Osteoblast (primary cell): ENCODE measurements at regions not wholly inside any gene's neighbourhood (a gene's known extent, or its start where the extent isn't known, plus 50 kb on each side); places are given as distances from the start of the nearest gene placed in this dataset.
"Not testable (repeated sequence)": the region's sequence is repeated elsewhere in the genome, so short reads cannot be mapped to it uniquely, and the experiment has no call there.

Source experiments
- DNase-seq: peaks from one replicate; pipeline ENCODE4 v3.0.0; 2011; ENCODE audit warnings: low spot score, mixed read lengths; ENCODE audit not compliant: insufficient read length; ENCODE audit errors: missing footprints
- H2AFZ ChIP-seq: 2 replicates; pipeline ENCODE4 v1.6.0; 2011; ENCODE audit warnings: mild to moderate bottlenecking, low read length
- H3K27ac ChIP-seq: 2 replicates; pipeline ENCODE4 v1.5.1; 2011; ENCODE audit warnings: mild to moderate bottlenecking, low read depth, low read length, moderate library complexity
- H3K27me3 ChIP-seq: 2 replicates; pipeline ENCODE4 v1.6.0; 2012; ENCODE audit warnings: mild to moderate bottlenecking, control low read depth, inconsistent platforms, low read length, moderate library complexity; ENCODE audit not compliant: insufficient read depth
- H3K36me3 ChIP-seq: 2 replicates; pipeline ENCODE4 v1.5.1; 2011; ENCODE audit warnings: mild to moderate bottlenecking, low read length, control low read depth, moderate library complexity; ENCODE audit not compliant: insufficient read depth
- H3K4me1 ChIP-seq: 2 replicates; pipeline ENCODE4 v1.5.1; 2011; ENCODE audit warnings: mild to moderate bottlenecking, low read length, control low read depth, moderate library complexity; ENCODE audit not compliant: insufficient read depth
- H3K4me2 ChIP-seq: 2 replicates; pipeline ENCODE4 v1.6.0; 2011; ENCODE audit warnings: mild to moderate bottlenecking, low read length; ENCODE audit not compliant: insufficient read depth
- H3K4me3 ChIP-seq: fragments of 200-600 bp; sonication (generic); 3 replicates; pipeline ENCODE4 v1.5.1; 2012; ENCODE audit warnings: mild to moderate bottlenecking, low read length, inconsistent platforms; ENCODE audit not compliant: insufficient read depth
- H3K79me2 ChIP-seq: 2 replicates; pipeline ENCODE4 v1.6.0; 2012; ENCODE audit warnings: mild to moderate bottlenecking, low read length, control low read depth, inconsistent platforms; ENCODE audit not compliant: insufficient read depth
- H3K9me3 ChIP-seq: 2 replicates; pipeline ENCODE4 v1.5.1; 2011; ENCODE audit warnings: low read depth, low read length, control low read depth
- H4K20me1 ChIP-seq: 2 replicates; pipeline ENCODE4 v1.6.0; 2012; ENCODE audit warnings: mild to moderate bottlenecking, low read length, control low read depth; ENCODE audit not compliant: insufficient read depth
- TF ChIP-seq, protein P1 (sequence below): IDR thresholded peaks from 2 replicates; pipeline ENCODE4 v1.5.1; 2011; ENCODE audit warnings: mild to moderate bottlenecking, low read depth, low read length, moderate library complexity; ENCODE audit errors: extremely low read depth

DNA sequence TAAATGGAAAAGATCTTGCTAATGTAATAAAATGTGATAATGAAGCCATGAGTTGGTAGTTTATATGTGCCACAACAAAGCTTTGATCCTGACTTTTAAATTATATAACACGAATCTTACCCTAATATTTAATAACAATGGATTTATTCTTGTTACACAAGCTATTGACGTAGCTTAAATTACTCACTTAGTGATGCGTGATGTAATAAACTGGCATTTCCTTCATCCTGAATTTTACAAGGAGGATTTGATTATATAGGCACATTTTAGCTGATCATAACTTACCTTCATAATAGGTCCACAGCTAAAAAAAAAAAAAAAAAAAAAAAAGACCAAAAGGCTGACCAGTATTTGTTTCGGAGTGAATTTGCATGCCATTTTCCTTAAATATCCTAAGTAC lies 76.2 kb upstream of the IVNS1ABP start:
- no peak for DNase-seq
- no peak overlapping the region for H3K27ac ChIP-seq
- H3K79me2 ChIP-seq, result no peaks in the 10 kb centered on the region
- no peaks in the 10 kb centered on the region for H3K27me3 ChIP-seq
- H3K4me1 ChIP-seq, result no peaks in the 10 kb centered on the region
- H2AFZ ChIP-seq, result no peak overlapping the region
- H4K20me1 ChIP-seq, result no peaks in the 10 kb centered on the region
- TF ChIP-seq, protein P1, sequence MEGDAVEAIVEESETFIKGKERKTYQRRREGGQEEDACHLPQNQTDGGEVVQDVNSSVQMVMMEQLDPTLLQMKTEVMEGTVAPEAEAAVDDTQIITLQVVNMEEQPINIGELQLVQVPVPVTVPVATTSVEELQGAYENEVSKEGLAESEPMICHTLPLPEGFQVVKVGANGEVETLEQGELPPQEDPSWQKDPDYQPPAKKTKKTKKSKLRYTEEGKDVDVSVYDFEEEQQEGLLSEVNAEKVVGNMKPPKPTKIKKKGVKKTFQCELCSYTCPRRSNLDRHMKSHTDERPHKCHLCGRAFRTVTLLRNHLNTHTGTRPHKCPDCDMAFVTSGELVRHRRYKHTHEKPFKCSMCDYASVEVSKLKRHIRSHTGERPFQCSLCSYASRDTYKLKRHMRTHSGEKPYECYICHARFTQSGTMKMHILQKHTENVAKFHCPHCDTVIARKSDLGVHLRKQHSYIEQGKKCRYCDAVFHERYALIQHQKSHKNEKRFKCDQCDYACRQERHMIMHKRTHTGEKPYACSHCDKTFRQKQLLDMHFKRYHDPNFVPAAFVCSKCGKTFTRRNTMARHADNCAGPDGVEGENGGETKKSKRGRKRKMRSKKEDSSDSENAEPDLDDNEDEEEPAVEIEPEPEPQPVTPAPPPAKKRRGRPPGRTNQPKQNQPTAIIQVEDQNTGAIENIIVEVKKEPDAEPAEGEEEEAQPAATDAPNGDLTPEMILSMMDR, result no peak
- no peaks in the 10 kb centered on the region for H3K9me3 ChIP-seq
- H3K4me2 ChIP-seq, result no peak overlapping the region
- no peak overlapping the region for H3K4me3 ChIP-seq
- H3K36me3 ChIP-seq, result no peaks in the 10 kb centered on the region

DNA sequence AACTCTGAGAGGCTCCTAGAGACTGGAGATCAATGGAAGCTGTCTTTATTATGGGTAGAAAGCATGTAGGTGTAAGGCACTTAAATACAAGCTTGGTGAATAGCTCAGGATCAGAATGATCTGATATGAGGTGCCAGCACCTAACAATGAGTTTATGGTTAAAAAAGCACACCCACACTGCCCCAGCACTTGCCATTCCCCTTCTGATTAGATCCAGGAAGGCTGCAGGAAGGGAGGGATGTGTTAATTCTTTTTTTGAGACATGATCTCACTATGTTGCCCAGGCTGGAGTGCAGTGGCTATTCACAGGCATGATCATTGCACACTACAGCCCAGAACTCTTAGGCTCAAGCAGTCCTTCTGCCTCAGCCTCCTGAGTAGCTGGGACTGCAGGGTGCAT lies 71.8 kb upstream of the IVNS1ABP start:
- H3K27ac ChIP-seq, result no peak overlapping the region
- H3K36me3 ChIP-seq, result no peaks in the 10 kb centered on the region
- no peaks in the 10 kb centered on the region for H4K20me1 ChIP-seq
- no peak for DNase-seq
- H2AFZ ChIP-seq, result no peak overlapping the region
- H3K4me2 ChIP-seq, result no peak overlapping the region
- H3K27me3 ChIP-seq, result no peaks in the 10 kb centered on the region
- TF ChIP-seq, protein P1, result no peak
- H3K4me3 ChIP-seq, result no peak overlapping the region
- no peaks in the 10 kb centered on the region for H3K9me3 ChIP-seq
- H3K79me2 ChIP-seq, result no peaks in the 10 kb centered on the region
- no peaks in the 10 kb centered on the region for H3K4me1 ChIP-seq

DNA sequence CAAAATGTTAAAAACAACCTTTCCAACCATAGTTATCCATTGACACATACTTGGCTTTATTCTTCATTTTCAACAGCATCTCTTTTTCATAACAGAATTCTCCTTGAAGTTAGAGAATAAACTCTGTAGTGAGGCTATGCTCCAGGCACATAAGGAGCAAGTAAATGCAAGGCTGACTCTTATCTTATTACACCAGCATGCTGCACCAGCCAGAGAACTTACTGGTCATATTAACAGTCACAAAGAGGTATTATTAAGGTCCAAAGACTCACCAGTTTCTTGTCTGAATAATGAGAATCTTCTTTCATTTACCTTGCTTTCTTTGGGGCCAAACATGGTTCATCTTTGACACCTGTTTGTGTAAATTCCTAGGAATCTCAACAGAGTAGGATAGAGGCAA lies 71.3 kb upstream of the IVNS1ABP start:
- TF ChIP-seq, protein P1, result no peak
- no peak overlapping the region for H3K27ac ChIP-seq
- no peak overlapping the region for H2AFZ ChIP-seq
- no peaks in the 10 kb centered on the region for H3K79me2 ChIP-seq
- no peak overlapping the region for H3K4me2 ChIP-seq
- DNase-seq, result no peak
- no peaks in the 10 kb centered on the region for H3K36me3 ChIP-seq
- H4K20me1 ChIP-seq, result no peaks in the 10 kb centered on the region
- H3K4me3 ChIP-seq, result no peak overlapping the region
- H3K27me3 ChIP-seq, result no peaks in the 10 kb centered on the region
- H3K9me3 ChIP-seq, result no peaks in the 10 kb centered on the region
- no peaks in the 10 kb centered on the region for H3K4me1 ChIP-seq

DNA sequence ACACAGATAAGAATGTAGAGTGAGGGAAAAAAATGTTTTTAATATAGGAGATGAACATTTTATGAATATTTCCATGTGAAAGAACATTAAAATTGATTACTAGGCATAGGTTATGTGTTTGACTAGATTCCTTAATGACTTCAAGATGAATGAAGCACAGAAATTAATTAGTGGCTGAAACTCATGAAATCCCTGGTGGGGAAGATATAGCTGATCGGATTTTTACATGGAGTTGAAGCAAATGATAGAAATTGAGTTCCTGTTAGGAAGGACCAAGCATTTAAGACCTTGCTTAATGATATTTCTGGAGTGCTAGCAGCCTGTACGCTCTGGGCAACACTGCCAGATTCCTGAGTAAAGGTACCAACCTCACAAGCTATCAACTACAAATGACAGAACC lies 68.9 kb upstream of the IVNS1ABP start:
- Histone ChIP-seq H4K20me1 (no peaks in the 10 kb centered on the region), H3K4me1 (no peaks in the 10 kb centered on the region), H3K79me2 (no peaks in the 10 kb centered on the region), H3K36me3 (no peaks in the 10 kb centered on the region), H3K4me2 (no peak overlapping the region), H2AFZ (no peak overlapping the region), H3K4me3 (no peak overlapping the region), H3K9me3 (no peaks in the 10 kb centered on the region), H3K27me3 (no peaks in the 10 kb centered on the region), H3K27ac (no peak overlapping the region)
- no peak for DNase-seq
- TF ChIP-seq, protein P1, result no peak

DNA sequence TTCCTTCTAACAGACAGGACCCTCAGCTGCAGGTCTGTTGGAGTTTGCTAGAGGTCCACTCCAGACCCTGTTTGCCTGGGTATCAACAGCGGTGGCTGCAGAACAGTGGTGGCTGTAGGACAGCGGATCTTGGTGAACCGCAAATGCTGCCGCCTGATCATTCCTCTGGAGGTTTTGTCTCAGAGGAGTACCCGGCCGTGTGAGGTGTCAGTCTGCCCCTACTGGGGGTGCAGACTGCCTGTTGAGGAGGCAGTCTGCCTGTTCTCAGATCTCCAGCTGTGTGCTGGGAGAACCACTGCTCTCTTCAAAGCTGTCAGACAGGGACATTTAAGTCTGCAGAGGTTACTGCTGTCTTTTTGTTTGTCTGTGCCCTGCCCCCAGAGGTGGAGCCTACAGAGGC lies 66.8 kb upstream of the IVNS1ABP start:
- not testable (repeated sequence) for H2AFZ ChIP-seq, H3K4me1 ChIP-seq, DNase-seq, H3K9me3 ChIP-seq, H3K36me3 ChIP-seq, H3K4me2 ChIP-seq, H3K79me2 ChIP-seq, H3K4me3 ChIP-seq, H3K27ac ChIP-seq, H3K27me3 ChIP-seq, H4K20me1 ChIP-seq
